ENCODE measurements at regions not wholly inside any gene's neighbourhood (a gene's known extent, or its start where the extent isn't known, plus 50 kb on each side); places are given as distances from the start of the nearest gene placed in this dataset.
A peak's percentile ranks its signal among the peaks of the same experiment; 100 is the strongest.
"Not testable (repeated sequence)": the region's sequence is repeated elsewhere in the genome, so short reads cannot be mapped to it uniquely, and the experiment has no call there.

DNA sequence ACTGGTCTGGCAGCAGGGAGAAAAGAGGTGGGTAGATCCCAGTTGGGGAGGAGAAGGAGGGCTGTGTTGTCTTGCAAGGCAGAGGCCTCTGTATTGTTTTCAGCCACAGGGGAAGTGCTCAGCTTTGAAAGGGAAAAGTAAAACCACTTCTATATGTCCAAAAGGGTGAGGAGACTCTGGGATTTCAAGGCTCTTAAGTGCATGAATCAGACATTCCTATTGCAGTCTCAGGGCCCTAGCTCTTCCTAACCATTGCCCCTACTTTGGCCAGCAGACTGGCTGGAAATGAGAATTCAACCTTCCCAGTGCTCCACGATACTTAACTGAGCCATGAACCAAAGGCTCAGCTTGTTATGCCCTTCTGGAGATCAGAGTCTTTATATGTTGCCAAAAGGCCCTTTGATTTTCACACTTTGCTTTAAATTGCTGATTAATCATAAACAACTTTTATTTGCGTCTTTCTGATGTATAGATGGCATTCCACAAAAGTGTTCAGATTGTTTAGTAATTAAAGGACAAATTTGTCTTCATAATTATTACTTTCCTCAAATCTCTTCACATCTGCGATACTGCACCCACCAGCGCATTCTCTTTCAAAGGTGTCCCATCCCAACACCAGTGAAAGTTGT, 313.8 kb upstream of the MMADHC start:
- DNase-seq = no peak

DNA sequence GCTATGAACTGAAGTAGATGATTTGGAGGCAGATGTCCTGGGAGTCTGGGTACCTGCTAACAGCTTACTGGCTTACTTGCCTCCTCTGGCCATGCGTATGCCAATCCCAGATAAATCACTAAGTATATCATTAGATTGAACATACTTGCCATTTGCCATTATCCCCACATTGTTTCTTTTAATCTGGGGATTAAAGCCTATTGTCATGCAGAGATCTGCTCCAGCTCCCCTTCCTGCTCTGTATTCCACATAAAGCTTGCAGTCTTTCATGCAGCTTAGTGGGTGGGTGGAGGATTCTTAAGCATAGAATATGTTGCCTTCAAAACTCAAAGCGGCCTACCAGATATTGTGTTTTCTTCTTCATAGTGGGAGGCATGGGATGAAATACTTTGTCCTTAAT, 311.8 kb upstream of the MMADHC start:
- no peak for DNase-seq

GRCh38 chr2:149894760-149895159, 307.2 kb upstream of the MMADHC start:
- no peak for DNase-seq

DNA sequence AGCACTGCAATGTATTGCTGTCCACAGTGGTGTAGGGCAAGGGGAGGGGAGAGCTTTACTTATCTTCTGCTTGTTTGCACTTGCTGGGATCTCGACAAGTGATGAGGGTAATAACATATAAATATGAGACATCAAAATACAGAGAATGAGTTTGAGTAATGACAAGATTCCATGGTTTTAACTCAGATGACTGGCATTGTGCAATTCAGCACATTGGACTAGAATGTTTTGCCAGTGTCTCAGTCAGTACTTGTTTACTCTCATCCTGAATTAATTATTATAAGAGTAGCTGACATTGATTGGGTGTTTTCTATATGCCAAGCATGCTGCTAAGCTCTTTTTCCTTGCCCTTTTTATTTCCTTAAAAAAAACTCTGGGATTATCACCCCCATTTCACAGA, 306.7 kb upstream of the MMADHC start:
- no peak for DNase-seq

- no peak for DNase-seq
These were observed 305.0 kb upstream of the MMADHC start for GRCh38 chr2:149892563-149892962.

DNA sequence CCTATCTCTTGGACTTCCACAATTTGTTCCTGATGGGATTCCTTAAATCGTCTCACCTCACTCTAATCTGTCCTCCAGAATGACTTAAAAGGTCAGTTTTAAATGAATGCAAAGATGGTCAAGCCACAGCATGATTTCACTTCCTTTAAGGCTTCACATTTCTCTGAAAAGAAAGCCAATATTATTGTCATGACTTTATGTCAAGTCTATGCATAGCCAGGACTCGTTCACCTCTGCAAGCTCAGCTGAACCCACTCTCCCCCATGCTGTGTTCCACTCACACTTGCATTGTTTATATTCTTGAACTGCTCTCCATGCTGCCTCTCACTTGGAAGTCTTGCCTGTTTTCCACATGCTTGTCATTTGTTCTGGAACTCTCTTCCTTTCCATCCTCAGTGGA, 298.4 kb upstream of the MMADHC start:
- DNase-seq = no peak

DNA sequence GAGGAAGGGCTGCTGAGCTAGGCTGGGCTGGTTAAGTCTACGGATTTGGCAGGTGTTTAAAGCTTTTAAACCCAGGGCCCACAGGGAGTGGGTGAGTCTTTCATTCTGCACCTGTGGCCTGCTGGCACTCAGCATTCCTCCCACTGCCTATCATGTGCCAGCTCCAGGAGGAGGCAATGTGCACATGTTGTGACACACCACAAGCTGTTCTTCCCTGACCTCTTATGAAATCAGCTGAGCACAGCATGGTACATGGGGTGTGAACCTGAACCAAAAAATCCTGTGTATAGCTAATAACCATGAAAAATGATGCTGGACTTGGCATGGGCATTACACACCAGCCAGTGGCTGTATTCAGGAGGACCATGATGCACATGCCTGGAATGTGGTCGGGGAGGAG, 297.9 kb upstream of the MMADHC start:
- peak; percentile 81 for DNase-seq

DNA sequence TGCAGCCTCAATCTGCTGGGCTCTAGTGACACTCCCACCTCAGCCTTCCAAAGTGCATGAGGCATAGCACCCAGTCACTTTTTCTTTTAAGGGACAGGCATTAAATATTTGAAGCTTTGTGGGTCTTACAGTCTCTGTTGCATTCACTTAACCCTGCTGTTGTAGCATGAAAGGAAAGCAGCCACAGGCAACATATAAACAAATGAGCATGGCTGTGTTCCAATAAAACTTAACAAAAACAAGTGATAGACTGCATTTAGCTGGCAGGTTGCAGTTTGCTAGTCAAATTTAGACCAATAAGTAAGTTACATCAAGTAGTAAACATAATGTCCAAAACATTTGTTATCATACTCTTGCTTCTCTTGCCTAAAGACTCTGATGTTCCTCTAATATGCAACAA, 297.3 kb upstream of the MMADHC start:
- no peak for DNase-seq

GRCh38 chr2:149877913-149878312, 290.3 kb upstream of the MMADHC start:
- no peak for DNase-seq

DNA sequence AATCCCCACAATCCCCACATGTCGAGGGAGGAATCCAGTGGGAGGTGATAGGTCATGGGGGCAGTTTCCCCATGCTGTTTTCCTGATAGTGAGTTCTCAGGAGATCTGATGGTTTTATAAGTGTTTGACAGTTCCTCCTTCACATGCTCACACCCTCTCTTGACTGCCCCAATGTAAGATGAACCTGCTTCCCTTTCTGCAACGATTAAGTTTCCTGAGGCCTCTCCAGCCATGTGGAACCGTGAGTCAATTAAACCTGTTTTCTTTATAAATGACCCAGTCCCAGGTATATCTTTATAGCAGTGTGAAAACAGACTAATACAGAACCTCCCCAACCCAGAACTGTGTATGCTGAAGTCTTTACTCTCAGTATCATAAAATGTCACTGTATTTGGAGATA, 289.5 kb upstream of the MMADHC start:
- DNase-seq = no peak

DNA sequence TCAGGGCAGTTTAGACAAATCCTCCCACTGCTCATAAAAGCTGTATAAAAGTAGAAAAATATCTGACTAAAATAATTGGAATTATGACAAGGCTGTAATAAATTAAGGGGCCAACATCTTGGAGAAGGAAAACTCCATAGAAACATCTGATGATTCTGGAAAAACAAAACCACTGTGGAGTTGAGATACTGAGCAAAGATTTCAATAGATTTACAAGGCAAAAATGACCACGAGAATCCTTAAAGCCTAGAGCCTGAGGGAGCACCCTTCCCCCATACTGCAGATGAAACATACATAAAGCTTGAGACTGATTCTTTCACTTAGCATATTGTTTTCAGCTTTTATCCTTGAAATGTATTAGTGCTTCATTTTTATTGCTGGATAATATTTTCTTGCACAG, 286.4 kb upstream of the MMADHC start:
- DNase-seq = no peak

DNA sequence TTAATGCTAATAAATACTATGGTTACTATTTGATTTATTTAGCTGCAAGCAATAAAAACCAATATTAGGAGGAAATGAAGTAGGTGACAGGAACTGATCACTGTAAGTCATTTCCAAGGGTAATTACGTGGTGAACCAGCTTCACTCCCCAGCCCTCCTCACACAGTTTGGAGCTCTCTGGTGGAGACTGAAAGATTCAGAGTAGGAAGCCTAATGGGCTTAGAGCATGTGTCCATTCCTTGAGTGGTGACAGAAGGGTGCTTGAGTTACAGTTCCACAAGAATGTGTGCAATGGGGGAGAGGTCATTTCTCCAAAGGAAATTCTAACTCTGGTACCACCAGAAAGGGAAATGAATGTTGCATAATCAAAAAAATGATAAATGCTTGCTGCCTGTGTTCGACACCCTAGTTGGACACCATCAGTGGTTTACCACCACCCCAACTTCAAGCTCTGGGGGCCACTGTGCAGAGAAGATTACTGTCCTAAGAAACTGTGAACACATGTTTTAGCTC, 285.1 kb upstream of the MMADHC start:
- no peak for DNase-seq

DNA sequence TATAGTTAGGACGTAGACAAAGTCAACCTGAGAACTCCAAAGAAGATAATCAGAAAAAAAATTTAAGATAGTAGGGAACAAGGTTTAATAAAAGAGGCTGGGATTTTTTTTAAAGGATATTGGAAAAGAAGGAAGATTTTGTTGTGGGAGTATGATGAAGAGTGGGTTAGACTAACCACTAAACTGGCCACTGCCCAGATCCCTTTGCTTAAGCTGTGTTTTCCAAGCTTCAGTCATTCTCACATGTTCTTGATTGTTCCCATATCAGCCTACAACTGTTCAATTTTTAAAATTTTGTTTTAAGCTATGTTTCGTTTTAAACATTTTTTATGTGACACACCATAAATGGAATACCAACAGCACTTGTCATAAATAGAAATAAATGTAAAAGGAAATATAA, 284.5 kb upstream of the MMADHC start:
- DNase-seq = no peak

- no peak for DNase-seq
These were observed 283.7 kb upstream of the MMADHC start for GRCh38 chr2:149871091-149871885.

DNA sequence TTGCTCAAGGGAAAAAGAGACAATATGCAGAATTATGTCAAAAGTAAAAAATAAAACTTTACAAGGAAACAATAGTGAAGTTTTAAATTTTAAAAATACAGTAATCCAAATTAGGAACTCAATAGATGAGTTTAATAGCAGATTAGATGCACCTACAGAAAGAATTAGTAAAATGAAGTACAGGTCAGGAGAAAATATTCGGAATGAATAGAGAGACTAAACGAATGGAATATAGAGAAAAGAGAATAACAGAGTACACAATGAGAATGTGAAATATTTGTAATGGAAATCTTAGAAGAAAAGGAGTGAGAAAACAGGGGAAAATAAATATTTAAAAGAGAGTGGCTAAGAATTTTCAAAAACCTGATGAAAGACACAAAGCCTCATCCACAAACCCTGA, 275.7 kb upstream of the MMADHC start:
- no peak for DNase-seq

DNA sequence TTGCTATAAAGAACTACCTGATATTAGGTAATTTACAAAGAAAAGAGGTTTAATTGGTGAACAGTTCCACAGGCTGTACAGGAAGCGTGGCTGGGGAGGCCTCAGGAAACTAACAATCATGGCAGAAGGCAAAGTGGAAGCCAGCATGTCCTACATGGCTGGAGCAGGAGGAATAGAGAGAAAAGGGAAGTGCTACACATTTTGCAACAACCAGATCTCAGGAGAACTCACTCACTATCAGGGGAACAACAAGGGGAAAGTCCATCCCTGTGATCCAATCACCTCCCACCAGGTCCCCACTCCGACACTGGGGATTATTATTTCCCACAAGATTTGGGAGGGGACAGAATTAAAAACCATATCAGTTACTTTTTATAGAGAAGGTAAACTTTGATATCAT, 273.5 kb upstream of the MMADHC start:
- no peak for DNase-seq

DNA sequence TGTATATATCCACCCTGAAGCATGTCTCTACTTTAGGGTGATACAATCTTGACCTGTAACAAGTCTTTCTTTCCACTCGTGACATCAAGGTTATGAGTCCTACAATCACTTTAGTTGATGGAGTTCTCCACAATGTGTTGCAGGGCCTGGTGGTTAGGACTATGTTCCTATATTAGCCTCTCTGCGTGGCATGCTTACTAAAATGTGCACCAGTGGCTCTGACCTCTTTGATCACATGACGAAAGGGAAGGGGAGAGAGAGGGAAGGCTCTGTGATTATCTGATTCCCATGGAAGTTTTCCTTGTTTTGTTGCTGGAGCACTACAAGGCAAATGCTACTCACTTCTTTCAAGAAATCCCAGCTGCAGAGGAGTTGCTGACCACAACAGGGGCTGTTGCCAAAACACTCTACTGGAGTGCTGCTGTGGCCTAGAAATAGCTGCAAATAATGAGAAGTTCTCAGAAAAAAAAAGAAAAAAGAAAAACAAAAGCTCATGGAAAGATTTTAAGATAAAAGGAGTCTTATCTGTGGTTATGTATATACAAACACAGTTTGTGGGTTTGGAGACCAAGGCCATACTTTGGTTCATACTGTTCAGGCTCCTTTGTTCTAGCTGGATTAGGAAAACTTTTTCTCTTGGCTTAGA, 272.8 kb upstream of the MMADHC start:
- DNase-seq = no peak

GRCh38 chr2:149858901-149859634, 271.5 kb upstream of the MMADHC start:
- no peak for DNase-seq

- no peak for DNase-seq
These were observed 270.6 kb upstream of the MMADHC start for GRCh38 chr2:149858216-149858615.

DNA sequence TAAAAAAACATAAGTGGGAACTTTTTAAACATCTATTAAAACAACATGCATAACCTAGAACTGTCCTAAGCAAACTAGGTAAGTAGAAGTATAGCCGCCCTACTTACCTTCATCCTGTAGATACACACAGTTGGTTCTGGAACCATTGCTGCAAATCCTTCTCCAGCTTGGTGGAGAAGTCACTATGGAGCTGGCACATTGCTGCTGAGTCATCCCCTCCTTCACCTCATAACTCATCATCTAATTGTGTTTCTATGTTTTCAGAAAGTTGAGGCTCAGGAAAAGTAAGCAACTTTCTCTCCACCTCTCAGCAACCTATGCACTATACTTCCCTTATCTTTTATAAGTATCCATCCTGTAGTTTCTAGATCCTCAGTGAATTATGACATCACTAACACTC, 269.8 kb upstream of the MMADHC start:
- DNase-seq = no peak

DNA sequence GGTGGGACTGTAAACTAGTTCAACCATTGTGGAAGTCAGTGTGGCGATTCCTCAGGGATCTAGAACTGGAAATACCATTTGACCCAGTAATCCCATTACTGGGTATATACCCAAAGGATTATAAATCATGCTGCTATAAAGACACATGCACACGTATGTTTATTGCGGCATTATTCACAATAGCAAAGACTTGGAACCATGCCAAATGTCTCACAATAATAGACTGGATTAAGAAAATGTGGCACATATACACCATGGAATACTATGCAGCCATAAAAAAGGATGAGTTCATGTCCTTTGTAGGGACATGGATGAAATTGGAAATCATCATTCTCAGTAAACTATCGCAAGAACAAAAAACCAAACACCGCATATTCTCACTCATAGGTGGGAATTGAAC, 268.3 kb upstream of the MMADHC start:
- not testable (repeated sequence) for DNase-seq

GRCh38 chr2:149849591-149849990, 262.0 kb upstream of the MMADHC start:
- no peak for DNase-seq

DNA sequence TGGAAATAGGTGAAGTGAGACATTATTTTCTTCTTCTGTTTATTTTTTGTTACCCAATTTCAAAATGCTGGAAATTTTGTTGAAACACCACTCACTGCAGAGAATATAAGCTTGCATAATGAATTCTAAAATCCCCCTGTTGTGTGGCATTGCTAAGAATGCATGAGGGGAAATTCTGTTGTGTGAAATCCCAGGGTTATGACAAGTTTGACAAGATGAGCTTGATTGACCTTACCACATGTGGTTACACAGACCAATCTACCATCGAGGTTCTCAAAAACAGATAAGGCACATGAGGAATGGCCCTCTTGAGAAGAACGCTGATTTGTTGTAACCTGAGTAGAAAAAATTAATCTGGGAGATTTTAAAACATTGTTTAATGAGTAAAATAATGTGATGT, 261.6 kb upstream of the MMADHC start:
- no peak for DNase-seq

Measured in NCI-H1105 treated with DMSO at 0.1 percent for 48 hours (cell line).